Glomerular visceral epithelial cell (primary cell): ENCODE measurements at regions not wholly inside any gene's neighbourhood (a gene's known extent, or its start where the extent isn't known, plus 50 kb on each side); places are given as distances from the start of the nearest gene placed in this dataset.
"Not testable (repeated sequence)": the region's sequence is repeated elsewhere in the genome, so short reads cannot be mapped to it uniquely, and the experiment has no call there.

Experiments used
- DNase-seq: peaks from one replicate; pipeline ENCODE4 v3.0.0-alpha.2; 2016; ENCODE audit errors: extremely low spot score

- peak; percentile 55 for DNase-seq
Observed at GRCh38 chr4:147160908-147161513, 215.3 kb upstream of the TTC29 start.

GRCh38 chr4:147163311-147163710, 217.6 kb upstream of the TTC29 start:
- DNase-seq, result no peak

GRCh38 chr4:147168200-147168599, 222.5 kb upstream of the TTC29 start:
- DNase-seq, result not testable (repeated sequence)

GRCh38 chr4:147173322-147173721, 227.7 kb upstream of the TTC29 start:
- no peak for DNase-seq

GRCh38 chr4:147173797-147174432, 228.3 kb upstream of the TTC29 start:
- no peak for DNase-seq

- no peak for DNase-seq
Observed at GRCh38 chr4:147174591-147174990, 228.9 kb upstream of the TTC29 start.

GRCh38 chr4:147175460-147176025, 229.9 kb upstream of the TTC29 start:
- no peak for DNase-seq

- no peak for DNase-seq
Observed at GRCh38 chr4:147182041-147182440, 236.4 kb upstream of the TTC29 start.

GRCh38 chr4:147192679-147193078, 247.0 kb upstream of the TTC29 start:
- no peak for DNase-seq

GRCh38 chr4:147194114-147194513, 248.4 kb upstream of the TTC29 start:
- no peak for DNase-seq

- no peak for DNase-seq
Observed at GRCh38 chr4:147194604-147195003, 248.9 kb upstream of the TTC29 start.

GRCh38 chr4:147195386-147195785, 249.7 kb upstream of the TTC29 start:
- no peak for DNase-seq

GRCh38 chr4:147198411-147199051, 252.9 kb upstream of the TTC29 start:
- no peak for DNase-seq

- peak; percentile 12 for DNase-seq
Observed at GRCh38 chr4:147201016-147201415, 255.4 kb upstream of the TTC29 start.

GRCh38 chr4:147206807-147207206, 261.1 kb upstream of the TTC29 start:
- DNase-seq, result no peak

GRCh38 chr4:147207911-147208310, 262.2 kb upstream of the TTC29 start:
- DNase-seq, result no peak

GRCh38 chr4:147217655-147218054, 263.2 kb upstream of the EDNRA start:
- DNase-seq, result no peak

GRCh38 chr4:147219145-147219544, 261.8 kb upstream of the EDNRA start:
- no peak for DNase-seq

- no peak for DNase-seq
Observed at GRCh38 chr4:147220833-147221232, 260.1 kb upstream of the EDNRA start.

- no peak for DNase-seq
Observed at GRCh38 chr4:147222906-147223305, 258.0 kb upstream of the EDNRA start.

- DNase-seq, result no peak
Observed at GRCh38 chr4:147223576-147223975, 257.3 kb upstream of the EDNRA start.

- no peak for DNase-seq
Observed at GRCh38 chr4:147236806-147237205, 244.1 kb upstream of the EDNRA start.

- no peak for DNase-seq
Observed at GRCh38 chr4:147244786-147245185, 236.1 kb upstream of the EDNRA start.
